ENCODE measurements at regions not wholly inside any gene's neighbourhood (a gene's known extent, or its start where the extent isn't known, plus 50 kb on each side); places are given as distances from the start of the nearest gene placed in this dataset.
"Not testable (repeated sequence)": the region's sequence is repeated elsewhere in the genome, so short reads cannot be mapped to it uniquely, and the experiment has no call there.

DNA sequence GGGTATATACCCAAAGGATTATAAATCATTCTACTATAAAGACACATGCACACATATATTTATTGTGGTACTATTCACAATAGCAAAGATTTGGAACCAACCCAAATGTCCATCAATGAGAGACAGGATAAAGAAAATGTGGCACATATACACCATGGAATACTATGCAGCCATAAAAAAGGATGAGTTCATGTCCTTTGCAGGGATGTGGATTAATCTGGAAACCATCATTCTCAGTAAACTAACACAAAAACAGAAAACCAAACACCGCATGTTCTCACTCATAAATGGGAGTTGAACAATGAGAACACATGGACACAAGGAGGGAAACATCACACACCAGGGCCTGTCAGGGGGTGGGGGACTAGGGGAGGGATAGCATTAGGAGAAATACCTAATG, 281.4 kb upstream of the TBX18 start:
- not testable (repeated sequence) for FAIRE-seq; DNase-seq (ENCODE audit: low spot score in 2 of 2)

DNA sequence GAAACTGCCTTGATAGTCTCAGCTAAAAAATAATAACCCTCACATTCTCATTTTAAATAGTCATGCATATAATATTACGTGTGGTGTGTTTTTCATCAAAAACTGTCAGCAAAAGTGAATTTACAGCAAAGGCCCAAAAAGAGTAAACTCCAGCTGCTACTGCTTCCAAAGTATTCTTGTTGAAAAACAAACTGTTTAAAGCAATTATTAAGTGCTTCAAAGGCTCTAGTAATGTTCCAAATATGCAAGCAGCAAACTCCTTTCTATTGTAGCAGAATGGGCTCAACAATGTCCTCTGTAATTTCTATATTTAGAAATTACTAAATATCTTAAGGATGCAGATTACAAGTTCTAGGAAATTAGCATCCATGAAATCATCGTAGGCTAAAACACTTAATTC, 280.0 kb upstream of the TBX18 start:
- FAIRE-seq, result no peak
- no peak for DNase-seq (ENCODE audit: low spot score in 2 of 2)

DNA sequence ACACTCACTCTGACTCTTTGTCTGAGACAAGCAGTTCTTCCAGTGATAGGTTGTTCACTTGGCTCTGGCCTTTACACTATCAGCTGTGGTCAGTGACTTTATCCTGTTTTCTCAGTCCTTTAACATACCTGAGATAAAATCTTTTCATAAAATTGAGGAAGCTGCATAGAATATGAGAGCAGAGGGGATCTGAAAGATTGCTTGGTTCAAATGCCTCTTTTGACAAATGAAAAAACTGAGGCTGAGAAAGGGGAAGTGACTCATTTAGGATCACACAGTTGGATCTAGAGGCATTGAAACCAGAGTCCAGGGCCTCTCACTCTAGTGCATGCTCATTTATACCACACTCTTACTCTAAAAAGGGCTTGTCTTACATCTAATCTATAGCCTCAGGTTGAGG, 277.0 kb upstream of the TBX18 start:
- no peak for DNase-seq (ENCODE audit: low spot score in 2 of 2)
- no peak for FAIRE-seq

DNA sequence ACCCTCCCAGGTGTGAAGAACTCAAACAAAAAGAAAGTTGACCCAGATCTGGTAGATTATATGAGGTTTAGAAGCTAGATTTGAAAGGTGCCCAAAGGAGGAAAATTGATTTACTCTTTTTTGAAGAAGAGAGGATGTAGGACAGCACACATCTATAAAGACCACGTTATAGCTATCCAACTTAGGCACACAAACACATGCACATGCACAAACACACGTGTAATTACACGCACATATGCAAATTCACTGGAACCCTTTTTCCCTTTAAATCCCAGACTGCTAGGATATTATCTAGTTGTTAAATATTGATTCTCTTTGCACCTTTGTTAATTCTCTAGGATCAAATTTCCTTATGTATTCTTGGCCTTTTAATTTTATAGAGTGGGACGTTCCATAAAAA, 272.8 kb upstream of the TBX18 start:
- FAIRE-seq, result no peak
- DNase-seq (ENCODE audit: low spot score in 2 of 2), result no peak

DNA sequence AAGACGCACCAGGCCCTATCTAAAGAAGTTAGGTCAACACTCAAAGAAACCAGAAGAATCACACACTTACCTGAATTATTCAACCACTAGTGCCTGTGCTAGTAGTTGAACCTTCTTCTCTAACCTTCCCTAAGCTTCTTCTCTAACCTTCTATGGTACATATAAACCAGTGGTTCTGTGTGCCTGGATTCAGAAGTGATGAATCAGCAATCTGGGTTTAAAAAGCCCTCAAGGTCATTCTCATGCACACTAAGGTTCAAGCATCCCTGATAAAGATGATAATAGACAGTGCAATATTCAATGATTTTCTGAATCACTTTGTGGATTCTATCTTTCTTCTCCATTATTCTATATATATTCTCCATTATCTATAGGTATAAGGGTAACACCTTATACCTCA, 271.4 kb upstream of the TBX18 start:
- no peak for FAIRE-seq
- no peak for DNase-seq (ENCODE audit: low spot score in 2 of 2)

DNA sequence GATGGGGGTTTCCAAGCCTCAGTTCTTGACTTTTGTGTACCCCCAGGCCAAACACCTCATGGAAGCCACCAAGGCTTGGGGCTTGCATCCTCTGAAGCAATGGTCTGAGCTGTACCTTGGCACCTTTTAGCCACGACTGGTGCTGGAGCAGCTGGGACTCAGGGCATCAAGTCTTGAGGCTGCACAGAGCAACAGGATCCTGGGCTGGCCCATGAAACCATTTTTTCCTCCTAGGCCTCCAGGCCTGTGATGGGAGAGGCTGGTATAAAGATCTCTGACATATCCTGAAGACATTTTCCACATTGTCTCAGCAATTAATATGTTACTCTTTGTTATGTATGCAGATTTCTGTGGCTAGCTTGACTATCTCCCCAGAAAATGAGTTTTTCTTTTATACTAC, 269.1 kb upstream of the TBX18 start:
- FAIRE-seq, result no peak
- no peak for DNase-seq (ENCODE audit: low spot score in 2 of 2)

DNA sequence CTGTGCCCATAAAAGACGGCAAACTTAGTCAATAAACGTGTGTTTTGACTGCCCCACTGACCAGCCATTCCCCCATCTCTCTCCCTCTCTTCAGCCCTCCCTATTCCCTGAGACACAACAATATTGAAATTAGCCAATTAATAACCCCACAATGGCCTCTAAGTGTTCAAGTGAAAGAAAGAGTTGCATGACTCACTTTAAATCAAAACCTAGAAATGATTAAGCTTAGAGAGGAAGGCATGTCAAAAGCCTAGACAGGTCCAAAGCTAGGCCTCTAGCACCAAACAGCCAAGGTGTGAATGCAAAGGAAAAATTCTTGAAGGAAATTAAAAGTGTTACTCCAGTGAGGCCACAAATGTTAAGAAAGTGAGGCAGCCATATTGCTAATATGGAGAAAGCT, 261.6 kb upstream of the TBX18 start:
- DNase-seq (ENCODE audit: low spot score in 2 of 2) (no peak), FAIRE-seq (no peak)

DNA sequence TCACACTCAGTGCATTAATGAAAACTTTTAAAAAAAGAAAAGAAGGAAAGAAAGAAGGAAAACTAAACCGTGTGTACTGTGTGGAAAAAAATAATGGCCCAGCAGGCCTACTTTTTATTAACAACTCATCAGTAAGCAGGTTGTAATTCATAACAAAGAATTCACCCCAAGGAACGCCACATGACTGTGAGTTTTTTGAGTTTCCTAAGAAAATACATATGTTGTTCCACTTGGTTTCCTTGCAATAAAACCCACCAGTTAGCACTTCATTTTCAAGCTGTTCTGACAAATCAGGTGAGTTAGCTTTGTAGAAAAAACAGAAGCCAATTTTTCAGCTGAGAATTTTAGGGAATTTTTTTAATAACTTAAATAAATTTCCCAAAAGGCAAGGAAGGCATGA, 259.3 kb upstream of the TBX18 start:
- no peak for FAIRE-seq
- no peak for DNase-seq (ENCODE audit: low spot score in 2 of 2)

DNA sequence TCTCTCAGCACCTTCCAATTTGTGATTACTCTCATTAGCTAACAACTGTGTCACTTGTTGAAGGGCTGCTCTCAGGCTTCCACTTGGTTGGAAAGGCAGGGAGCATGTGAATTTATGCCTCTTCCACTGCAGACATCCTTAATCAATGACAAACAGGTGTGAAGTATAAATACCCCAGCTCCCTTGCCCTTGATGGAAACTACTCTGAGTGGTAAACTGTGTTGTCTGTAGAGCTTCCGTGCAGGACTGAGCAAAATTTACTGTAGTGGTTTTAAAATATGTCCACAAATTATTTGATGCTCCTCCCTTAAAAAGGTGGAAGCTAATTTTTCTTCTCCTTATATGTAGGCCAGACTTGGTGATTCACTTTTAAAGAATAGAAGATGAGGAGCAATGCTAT, 253.0 kb upstream of the TBX18 start:
- DNase-seq (ENCODE audit: low spot score in 2 of 2) (no peak), FAIRE-seq (no peak)

DNA sequence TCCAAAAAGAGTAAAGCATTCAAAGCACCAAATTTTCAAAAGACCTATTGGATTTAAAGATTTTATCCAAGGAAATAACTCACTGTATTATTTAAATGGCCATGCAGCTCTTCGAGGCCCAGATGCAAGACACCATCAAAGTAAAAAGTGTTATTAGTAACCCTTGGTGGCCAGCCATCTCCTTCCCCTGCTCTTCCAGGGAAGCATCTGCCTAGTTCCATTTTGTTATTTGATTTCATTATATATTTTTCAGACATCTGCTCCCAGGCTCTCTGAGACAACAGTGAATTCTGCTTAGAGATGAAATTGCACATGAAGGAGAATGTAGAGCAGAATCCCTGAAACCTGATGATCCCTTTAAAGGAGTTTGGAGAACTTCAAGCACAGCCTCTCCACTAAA, 252.3 kb upstream of the TBX18 start:
- DNase-seq (ENCODE audit: low spot score in 2 of 2) (no peak), FAIRE-seq (no peak)

DNA sequence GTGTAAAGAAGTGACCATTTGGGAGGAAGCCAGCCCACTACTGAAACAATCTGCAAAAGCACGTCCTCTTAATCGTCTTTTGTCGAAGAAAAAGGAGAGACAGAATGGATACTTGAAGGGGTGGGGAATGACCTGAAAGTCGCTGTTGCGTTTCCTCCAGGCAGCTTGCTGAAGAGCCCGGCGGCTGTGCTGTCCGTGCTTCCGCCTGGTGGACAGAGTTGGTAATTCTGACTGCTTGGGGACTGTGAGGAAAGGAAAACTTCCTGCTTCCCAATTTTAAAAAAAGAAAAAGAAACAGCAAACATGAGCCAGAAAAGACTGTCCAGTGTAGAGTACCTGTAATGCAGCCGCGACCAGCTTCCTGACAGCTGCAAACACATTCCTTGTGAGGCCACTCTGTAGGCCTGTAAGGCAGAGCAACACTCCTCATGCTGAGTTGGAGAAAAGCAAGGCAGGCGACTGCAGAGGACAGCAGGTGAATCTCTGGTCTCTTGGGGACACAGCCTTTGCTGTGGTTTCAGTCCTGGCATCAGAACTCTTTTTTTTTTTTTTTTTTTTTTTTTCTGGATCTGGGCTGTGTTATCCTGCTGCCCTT, 251.1 kb upstream of the TBX18 start:
- no peak for DNase-seq (ENCODE audit: low spot score in 2 of 2)
- no peak for FAIRE-seq

DNA sequence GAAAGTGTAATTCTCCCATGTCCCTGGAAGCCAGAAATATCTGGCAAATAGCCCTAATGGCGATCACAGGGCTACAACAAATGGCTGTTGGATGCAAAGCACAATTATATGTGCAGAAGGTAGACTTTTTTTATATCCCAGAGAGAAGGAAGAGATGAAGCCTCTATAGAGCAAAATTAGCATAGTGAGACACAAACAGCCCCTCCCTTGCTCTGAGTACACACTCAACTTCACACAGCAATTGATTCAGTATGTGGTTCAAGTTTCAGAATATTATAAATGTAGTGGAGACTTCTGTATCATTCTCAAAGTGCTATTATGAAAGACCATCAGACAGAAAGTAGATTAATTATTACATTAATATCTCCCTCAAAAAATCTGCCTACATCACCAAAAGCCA, 246.5 kb upstream of the TBX18 start:
- FAIRE-seq, result no peak
- no peak for DNase-seq (ENCODE audit: low spot score in 2 of 2)

DNA sequence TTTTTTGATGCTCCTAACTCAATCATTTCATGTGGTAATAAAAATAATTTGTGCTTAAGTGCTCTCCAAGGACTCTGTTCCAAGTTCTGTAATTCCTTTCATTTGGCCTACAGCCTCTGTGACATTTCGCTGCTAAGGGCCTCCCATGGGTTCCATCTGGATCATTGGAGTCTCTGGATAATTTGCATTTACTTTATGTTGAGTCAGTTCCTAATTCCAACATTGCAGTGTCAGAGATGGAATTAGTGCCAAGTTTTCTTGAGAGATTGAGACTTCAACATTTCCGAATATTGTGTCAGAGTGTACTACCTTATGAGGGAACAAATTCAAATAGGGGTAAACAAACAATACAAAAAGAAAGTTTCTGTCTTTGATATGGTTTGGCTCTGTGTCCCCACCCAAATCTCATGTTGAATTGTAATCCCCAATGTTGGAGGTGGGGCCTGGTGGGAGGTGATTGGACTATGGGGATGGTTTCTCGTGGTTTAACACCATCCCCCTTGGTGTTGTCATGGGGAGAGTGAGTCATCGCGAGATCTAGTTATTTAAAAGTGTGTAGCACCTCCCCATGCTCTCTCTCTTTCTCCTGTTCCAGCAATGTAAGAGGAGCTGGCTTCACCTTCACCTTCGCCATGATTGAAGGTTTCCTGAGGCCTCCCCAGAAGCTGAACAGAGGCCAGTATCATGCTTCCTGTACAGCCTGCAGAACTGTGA, 244.1 kb upstream of the TBX18 start:
- FAIRE-seq (no peak), DNase-seq (ENCODE audit: low spot score in 2 of 2) (no peak)

DNA sequence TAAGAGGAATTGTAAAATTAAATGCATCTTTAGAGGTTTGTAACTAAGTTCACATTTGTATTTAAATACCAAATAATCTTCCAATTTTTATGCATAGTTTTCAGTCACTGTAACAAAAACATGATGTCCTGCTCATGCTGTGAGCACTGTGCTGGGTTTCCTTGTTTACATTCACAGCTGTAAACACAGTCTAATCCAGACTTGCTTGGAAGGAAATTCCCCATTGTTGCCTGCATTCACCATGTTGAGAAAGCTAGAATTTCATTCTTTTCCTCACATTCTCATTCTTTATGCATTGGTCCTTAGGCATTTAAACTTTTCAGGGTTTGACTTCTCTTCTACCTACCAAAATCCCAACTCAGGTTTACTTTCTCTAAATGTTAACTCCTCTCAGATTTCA, 242.0 kb upstream of the TBX18 start:
- no peak for FAIRE-seq

DNA sequence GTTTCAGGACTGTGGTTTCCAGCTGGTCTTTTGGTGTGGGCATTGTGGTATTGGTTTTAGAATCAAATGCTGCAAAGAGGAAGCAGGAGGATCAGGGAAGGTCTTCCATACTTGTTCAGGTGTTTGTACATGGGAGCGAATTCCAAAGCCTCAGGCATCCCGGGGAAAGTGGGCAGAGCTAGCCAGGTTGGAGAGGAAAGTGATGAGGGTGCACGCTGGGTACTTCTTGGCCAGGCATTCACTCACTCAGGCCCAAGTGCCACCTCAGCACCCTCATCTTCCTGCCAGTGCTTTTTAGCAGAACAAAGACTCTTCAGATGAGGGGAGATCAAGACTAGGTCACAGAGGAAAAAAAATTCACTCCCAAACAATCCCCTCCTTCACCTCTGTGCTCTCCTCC, 241.1 kb upstream of the TBX18 start:
- FAIRE-seq, result no peak
- no peak for DNase-seq (ENCODE audit: low spot score in 2 of 2)

More for the DNA sequence above, 242.0 kb upstream of the TBX18 start:
- no peak for DNase-seq (ENCODE audit: low spot score in 2 of 2)

DNA sequence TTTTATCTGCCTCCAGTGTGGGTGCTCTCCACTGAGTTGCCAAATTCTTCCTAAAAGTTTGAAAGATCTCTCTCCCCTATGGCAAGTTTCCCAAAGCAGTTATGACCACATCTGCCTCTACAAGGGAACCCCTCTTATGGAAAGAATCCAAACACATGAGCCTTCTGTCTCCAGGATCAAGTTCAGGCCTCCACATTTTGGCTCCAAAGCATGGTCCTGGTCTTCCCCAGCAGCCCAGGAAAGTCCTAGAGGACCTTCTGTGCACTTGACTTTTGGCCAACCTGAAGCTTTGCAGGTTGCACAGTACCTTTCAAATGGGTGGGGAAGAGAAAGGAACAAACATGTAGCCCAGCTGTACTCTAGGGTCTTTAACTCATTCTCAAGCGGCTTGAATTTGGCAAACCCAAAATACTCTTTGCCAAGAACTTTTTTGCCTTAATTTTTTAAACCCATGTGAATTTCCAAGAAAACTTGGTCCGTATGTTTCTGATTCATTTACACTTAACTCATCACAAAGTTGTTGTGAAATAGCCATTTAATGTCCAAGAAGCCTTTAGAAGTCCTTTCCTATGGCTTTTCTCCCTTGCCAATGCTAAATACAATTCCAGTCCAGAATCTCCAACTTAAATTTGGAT, 240.1 kb upstream of the TBX18 start:
- FAIRE-seq, result no peak
- DNase-seq (ENCODE audit: low spot score in 2 of 2), result no peak

DNA sequence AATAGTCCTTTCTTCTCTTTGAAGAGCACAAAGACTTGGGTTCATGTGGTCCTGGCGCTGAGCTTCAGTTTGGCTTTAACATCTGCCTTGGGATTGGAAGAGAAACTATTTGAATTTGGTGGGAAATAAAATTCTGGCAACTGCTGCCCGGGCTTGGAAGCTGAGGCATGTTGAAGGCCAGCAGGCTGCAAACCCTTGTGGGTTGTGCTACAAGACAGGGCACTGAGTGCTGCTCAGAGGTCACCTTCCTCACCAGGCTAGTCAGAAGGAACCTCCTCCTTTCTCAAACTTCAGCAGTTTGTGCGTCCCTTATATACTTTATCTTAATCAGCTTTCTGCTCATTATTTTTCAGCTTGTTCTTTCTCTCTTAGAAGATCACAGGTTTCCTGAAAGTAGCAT, 238.4 kb upstream of the TBX18 start:
- FAIRE-seq (no peak), DNase-seq (ENCODE audit: low spot score in 2 of 2) (no peak)

DNA sequence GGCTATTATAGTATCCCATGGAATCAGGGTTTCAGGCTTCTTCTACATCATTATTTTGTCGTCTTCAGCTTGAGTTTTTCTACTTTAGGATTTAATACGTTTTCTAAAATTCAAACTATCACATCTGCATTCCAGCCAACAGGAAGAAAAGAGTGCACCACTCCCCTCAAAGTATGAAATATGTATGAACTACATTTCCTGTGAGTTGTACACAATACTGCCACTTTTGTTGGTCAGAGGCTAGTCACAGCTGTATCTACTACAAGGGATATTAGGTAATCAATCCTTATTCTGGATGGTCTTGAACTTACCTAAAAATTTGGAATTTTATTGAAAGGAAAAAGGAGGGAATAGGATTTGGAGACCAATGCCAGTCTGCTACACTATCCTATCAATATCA, 235.6 kb upstream of the TBX18 start:
- FAIRE-seq, result no peak
- no peak for DNase-seq (ENCODE audit: low spot score in 2 of 2)

DNA sequence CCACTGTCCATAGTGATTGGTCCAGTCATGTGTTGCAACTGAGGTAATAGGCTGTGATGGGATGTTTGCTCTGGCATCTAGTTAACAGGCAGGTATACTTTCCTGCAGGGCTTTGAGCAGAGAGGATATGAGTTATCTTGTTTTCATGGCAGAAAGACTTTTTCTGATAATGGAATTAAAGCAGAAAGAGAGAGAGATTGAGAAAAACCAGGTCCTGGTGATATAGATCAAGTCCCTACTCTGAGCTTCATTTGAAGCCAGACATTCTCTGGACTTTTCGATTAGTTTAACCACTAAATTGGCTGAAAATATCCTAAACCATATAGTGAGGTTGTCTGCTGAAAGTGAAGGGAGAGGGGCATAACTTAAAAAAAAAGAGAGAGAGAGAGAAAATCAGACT, 233.8 kb upstream of the TBX18 start:
- DNase-seq (ENCODE audit: low spot score in 2 of 2), result no peak
- no peak for FAIRE-seq

DNA sequence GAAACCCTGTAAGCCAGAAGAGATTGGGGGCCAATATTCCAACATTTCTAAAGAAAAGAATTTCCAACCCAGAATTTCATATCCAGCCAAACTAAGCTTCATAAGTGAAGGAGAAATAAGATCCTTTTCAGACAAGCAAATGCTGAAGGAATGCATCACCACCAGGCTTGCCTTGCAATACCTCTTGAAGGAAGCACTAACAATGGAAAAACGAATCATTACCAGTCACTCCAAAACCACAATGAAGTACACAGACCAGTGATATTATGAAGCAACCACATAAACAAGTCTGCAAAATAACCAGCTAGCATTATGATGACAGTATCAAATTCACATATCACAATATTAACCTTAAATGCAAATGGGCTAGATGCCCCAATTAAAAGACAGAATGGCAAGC, 224.4 kb upstream of the TBX18 start:
- DNase-seq (ENCODE audit: low spot score in 2 of 2); FAIRE-seq: not testable (repeated sequence)

DNA sequence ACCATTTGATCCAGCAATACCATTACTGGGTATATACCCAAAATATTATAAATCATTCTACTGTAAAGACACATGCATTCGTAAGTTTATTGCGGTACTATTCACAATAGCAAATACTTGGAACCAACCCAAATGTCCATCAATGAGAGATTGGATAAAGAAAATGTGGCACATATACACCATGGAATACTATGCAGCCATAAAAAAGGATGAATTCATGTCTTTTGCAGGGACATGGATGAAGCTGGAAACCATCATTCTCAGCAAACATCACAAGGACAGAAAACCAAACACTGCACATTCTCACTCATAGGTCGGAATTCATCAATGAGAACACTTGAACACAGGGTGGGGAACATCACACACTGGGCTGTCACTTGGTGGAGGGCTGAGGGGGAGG, 221.1 kb upstream of the TBX18 start:
- not testable (repeated sequence) for FAIRE-seq

DNA sequence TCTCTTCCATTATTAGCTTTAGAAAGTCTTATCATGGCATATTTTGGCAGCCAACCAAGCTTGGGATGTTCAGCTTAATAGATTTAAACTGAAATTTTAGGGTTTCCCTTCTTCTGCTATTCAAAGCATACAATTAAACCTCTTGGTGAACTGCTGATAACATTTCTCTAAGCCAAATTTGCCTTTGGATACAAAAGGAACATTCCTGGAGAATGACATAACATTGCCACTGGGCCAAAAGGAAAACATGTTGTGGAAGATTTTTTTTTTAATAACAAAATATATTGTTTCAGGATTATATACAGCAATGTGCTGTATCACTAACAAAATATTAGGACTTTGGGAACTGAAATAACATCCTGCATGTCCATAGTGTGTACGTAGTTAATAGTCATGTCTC, 215.1 kb upstream of the TBX18 start:
- FAIRE-seq (no peak), DNase-seq (ENCODE audit: low spot score in 2 of 2) (no peak)

More for the DNA sequence above, 221.1 kb upstream of the TBX18 start:
- not testable (repeated sequence) for DNase-seq (ENCODE audit: low spot score in 2 of 2)
